OCI-LY3 (cell line): ENCODE measurements at regions not wholly inside any gene's neighbourhood (a gene's known extent, or its start where the extent isn't known, plus 50 kb on each side); places are given as distances from the start of the nearest gene placed in this dataset.

ENCODE experiments used
- H2AFZ ChIP-seq: fragments of 200-600, 300-600 bp; shearing (Covaris generic); 2 replicates; pipeline ENCODE4 v1.6.0; 2014; ENCODE audit warnings: antibody characterized with exemption, low read depth, low read length
- H3K27ac ChIP-seq: fragments of 200-600, 300-600 bp; sonication (generic); 2 replicates; pipeline ENCODE4 v1.5.1; 2014; ENCODE audit warnings: mild to moderate bottlenecking, low read length, moderate library complexity, mixed read lengths
- H3K27me3 ChIP-seq: fragments of 200-600, 300-600 bp; sonication (generic); 2 replicates; pipeline ENCODE4 v1.6.1; 2014; ENCODE audit warnings: low read depth, low read length, mixed read lengths
- H3K36me3 ChIP-seq: fragments of 200-600, 300-600 bp; sonication (generic); replicated peaks from 2 replicates; pipeline ENCODE3; 2014; ENCODE audit warnings: low read depth, low read length, mixed read lengths
- H3K4me1 ChIP-seq: fragments of 300-600, 200-600 bp; sonication (generic); 2 replicates; pipeline ENCODE4 v1.6.1; 2014; ENCODE audit warnings: low read length, mixed read lengths
- H3K4me2 ChIP-seq: fragments of 200-600, 300-600 bp; sonication (generic); 2 replicates; pipeline ENCODE4 v1.6.1; 2014; ENCODE audit warnings: low read length, mixed read lengths
- H3K4me3 ChIP-seq: fragments of 300-600, 200-600 bp; sonication (generic); 2 replicates; pipeline ENCODE4 v1.5.1; 2014; ENCODE audit warnings: antibody characterized with exemption, mild to moderate bottlenecking, low read length, moderate library complexity
- H3K79me2 ChIP-seq: fragments of 300-600, 200-600 bp; shearing (Covaris generic); 2 replicates; pipeline ENCODE4 v1.6.1; 2014; ENCODE audit warnings: mild to moderate bottlenecking, low read length, mixed read lengths
- H3K9ac ChIP-seq: fragments of 300-600, 200-600 bp; shearing (Covaris generic); 2 replicates; pipeline ENCODE4 v1.6.0; 2014; ENCODE audit warnings: mild to moderate bottlenecking, low read length, moderate library complexity
- H3K9me3 ChIP-seq: fragments of 200-600, 300-600 bp; shearing (Covaris generic); 2 replicates; pipeline ENCODE4 v1.6.1; 2014; ENCODE audit warnings: low read length, mixed read lengths; ENCODE audit not compliant: insufficient read depth
- H4K20me1 ChIP-seq: fragments of 200-600, 300-600 bp; sonication (generic); 2 replicates; pipeline ENCODE4 v1.6.1; 2016; ENCODE audit warnings: low read length, mixed read lengths; ENCODE audit not compliant: insufficient read depth
- EZH2phosphoT487 ChIP-seq: fragments of 200-600 bp; shearing (Covaris generic); IDR thresholded peaks from 2 replicates; pipeline ENCODE4 v1.6.1; 2018; ENCODE audit warnings: antibody characterized with exemption, mixed run types, low read depth
- TF ChIP-seq, protein P1 (sequence below): fragments of 200-600, 300-600 bp; sonication (generic); IDR thresholded peaks from 2 replicates; pipeline ENCODE4 v1.5.1; 2014; ENCODE audit warnings: antibody characterized with exemption, low read length, low read depth

DNA sequence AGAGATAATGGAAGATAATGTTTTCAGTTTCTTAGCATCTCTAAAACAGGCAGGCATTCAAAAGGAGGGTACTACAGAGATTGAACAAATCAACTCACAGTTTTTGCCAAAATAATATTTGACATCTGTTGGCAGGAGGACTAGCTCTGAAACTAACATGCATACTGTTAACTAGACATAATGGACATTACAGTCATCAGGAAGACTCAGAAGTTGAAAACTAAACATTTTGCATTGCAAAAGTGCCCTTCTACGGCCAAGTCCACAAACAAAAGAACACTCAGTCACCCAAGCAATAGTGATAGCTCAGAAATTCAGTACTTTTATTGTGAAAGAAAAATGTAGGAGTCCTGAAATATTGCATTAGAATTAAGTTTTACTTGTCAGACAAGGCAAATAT lies 399.0 kb downstream of the HGF start:
- Histone ChIP-seq H2AFZ (0 out of 2 replicates have a peak overlapping the region, but pooled peaks have one; percentile 38), H3K9ac (no peak overlapping the region), H3K9me3 (no peaks in the 10 kb centered on the region), H3K4me2 (no peak overlapping the region), H4K20me1 (no peaks in the 10 kb centered on the region), H3K36me3 (no peaks in the 10 kb centered on the region), H3K4me3 (no peak overlapping the region), H3K27me3 (no peaks in the 10 kb centered on the region), H3K79me2 (no peaks in the 10 kb centered on the region), H3K4me1 (no peaks in the 10 kb centered on the region), H3K27ac (no peak overlapping the region)
- TF ChIP-seq, protein P1, sequence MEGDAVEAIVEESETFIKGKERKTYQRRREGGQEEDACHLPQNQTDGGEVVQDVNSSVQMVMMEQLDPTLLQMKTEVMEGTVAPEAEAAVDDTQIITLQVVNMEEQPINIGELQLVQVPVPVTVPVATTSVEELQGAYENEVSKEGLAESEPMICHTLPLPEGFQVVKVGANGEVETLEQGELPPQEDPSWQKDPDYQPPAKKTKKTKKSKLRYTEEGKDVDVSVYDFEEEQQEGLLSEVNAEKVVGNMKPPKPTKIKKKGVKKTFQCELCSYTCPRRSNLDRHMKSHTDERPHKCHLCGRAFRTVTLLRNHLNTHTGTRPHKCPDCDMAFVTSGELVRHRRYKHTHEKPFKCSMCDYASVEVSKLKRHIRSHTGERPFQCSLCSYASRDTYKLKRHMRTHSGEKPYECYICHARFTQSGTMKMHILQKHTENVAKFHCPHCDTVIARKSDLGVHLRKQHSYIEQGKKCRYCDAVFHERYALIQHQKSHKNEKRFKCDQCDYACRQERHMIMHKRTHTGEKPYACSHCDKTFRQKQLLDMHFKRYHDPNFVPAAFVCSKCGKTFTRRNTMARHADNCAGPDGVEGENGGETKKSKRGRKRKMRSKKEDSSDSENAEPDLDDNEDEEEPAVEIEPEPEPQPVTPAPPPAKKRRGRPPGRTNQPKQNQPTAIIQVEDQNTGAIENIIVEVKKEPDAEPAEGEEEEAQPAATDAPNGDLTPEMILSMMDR, result no peak

DNA sequence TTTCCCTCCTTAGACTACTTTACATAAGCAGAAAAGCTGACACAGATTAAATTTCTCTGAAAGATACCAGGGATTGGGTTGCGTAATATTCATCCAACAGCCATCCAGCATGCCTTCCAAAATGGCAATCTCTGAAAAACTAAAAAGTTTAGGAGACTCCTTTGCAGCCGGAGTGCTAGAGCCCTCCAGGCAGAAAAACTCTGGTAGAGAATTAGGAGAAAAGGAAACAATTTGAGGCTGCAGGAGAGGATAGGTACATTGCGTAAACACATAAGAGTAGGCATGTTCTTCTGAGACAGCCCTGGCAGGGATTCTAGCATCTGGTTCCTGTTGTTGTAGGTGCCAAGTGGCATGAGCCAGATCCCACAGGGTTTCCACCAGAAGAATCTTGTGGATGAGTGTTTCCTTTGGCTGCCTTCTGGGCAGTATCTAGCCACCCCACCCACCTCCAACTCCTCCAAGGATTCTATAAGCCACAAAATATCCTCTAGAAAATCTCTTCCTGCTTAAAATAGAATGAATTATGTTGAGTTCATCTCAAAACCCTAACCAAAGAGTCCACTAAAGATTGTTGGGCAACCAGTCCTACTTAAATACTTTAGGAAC lies 402.4 kb downstream of the HGF start:
- TF ChIP-seq, protein P1, result no peak
- TF ChIP-seq EZH2phosphoT487, result no peak
- Histone ChIP-seq H2AFZ (no peak overlapping the region), H3K27ac (no peak overlapping the region)

DNA sequence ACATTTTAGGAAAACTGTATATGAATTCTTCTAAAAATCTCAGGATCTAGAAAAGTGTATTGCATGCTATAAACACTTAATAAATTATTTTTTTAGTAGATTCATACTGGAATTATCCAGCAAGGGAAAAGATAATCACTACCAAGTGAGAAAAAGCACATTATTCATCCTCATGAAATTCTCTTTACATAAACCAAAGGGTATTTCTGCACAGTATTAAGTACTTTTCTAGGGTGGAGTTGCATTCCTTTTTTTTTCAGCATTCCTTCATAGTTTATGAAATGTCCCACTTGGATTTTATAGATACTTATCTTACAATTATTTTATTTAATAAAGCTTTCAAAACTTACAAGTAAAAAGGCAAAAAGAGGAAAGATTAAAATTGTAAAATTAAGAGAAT lies 403.3 kb downstream of the HGF start:
- H2AFZ ChIP-seq, result no peak overlapping the region
- no peaks in the 10 kb centered on the region for H3K36me3 ChIP-seq
- H3K27ac ChIP-seq, result no peak overlapping the region
- no peaks in the 10 kb centered on the region for H3K27me3 ChIP-seq
- no peak overlapping the region for H3K4me2 ChIP-seq
- H3K9me3 ChIP-seq, result no peaks in the 10 kb centered on the region
- no peaks in the 10 kb centered on the region for H3K4me1 ChIP-seq
- H3K4me3 ChIP-seq, result no peak overlapping the region
- no peak overlapping the region for H3K9ac ChIP-seq
- no peaks in the 10 kb centered on the region for H4K20me1 ChIP-seq
- no peaks in the 10 kb centered on the region for H3K79me2 ChIP-seq
- no peak for TF ChIP-seq EZH2phosphoT487

More for the DNA sequence above, 402.4 kb downstream of the HGF start:
- H3K79me2 ChIP-seq, result no peaks in the 10 kb centered on the region
- no peaks in the 10 kb centered on the region for H3K36me3 ChIP-seq
- H3K4me2 ChIP-seq, result no peak overlapping the region
- H3K9me3 ChIP-seq, result no peaks in the 10 kb centered on the region
- no peaks in the 10 kb centered on the region for H3K4me1 ChIP-seq
- H3K9ac ChIP-seq, result no peak overlapping the region
- no peak overlapping the region for H3K4me3 ChIP-seq
- H4K20me1 ChIP-seq, result no peaks in the 10 kb centered on the region
- H3K27me3 ChIP-seq, result no peaks in the 10 kb centered on the region

DNA sequence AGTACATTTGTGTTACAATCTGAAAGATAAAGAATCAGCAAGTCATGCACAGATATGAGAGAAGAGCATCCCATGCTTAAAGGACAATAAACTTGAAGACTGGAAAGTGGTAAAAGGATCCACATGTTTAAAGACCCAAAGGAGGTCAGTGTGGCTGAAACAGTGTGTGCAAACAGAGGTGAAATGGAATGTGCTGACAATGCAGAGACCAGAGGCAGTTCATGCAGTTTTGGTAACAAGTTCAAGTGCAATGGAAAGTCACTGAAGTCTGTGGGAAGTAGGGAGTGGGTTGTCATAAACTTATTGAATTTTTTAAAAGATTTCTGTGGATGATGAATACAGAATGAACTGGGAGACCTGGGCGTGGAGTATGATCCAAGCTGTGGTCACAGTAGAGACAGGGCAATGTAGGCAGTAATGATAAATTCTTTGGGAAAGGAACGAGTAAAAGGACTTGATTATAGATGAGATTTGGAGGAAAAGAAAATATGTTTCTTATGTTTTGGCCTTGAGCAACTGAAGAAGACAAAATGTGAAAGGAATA lies 408.0 kb downstream of the HGF start:
- Histone ChIP-seq H3K27ac (no peak overlapping the region), H3K4me3 (no peak overlapping the region), H3K4me2 (no peak overlapping the region), H2AFZ (no peak overlapping the region), H3K9me3 (no peaks in the 10 kb centered on the region), H3K4me1 (no peaks in the 10 kb centered on the region), H3K9ac (no peak overlapping the region), H3K36me3 (no peaks in the 10 kb centered on the region), H3K27me3 (no peaks in the 10 kb centered on the region), H4K20me1 (no peaks in the 10 kb centered on the region), H3K79me2 (no peaks in the 10 kb centered on the region)
- TF ChIP-seq, protein P1, result no peak
- no peak for TF ChIP-seq EZH2phosphoT487
